ENCODE measurements at regions not wholly inside any gene's neighbourhood (a gene's known extent, or its start where the extent isn't known, plus 50 kb on each side); places are given as distances from the start of the nearest gene placed in this dataset.
A peak's percentile ranks its signal among the peaks of the same experiment; 100 is the strongest.
"Not testable (repeated sequence)": the region's sequence is repeated elsewhere in the genome, so short reads cannot be mapped to it uniquely, and the experiment has no call there.

DNA sequence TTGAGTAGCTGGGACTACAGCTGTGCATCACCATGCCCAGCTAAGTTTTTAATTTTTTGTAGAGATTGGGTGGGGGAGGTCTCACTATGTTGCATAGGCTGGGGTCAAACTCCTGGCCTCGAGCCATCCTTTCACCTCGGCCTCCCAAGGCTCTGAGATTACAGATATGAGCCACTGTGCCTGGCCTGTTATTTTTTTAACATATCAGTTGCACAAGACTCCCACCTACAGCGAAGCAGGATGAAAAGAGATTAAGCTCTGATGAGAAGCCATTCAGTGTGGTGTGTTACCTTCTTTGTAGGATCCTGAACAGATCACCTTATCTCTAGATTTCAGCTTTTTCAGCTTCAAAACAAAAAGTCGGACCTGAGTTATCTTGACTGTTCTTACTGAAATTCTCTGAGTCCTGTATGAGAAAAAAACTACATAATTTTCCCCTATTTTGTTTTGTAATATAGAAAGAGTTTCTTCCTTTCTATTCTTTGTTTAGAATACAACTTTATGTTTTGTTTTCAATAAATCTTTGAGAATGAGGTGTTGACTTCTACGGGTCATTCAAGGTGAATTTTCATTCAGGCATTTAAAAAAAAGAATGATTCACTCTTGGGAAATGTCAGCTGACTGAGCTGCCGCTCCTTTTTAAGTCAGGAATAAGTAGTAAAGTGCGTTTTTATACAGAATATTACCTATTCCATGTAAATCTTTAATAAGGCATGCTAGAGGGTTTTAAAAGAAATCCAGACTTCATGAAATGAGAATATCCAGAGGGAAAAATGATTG is 134.6 kb downstream of the ARSF start:
- TF ChIP-seq, protein P1, sequence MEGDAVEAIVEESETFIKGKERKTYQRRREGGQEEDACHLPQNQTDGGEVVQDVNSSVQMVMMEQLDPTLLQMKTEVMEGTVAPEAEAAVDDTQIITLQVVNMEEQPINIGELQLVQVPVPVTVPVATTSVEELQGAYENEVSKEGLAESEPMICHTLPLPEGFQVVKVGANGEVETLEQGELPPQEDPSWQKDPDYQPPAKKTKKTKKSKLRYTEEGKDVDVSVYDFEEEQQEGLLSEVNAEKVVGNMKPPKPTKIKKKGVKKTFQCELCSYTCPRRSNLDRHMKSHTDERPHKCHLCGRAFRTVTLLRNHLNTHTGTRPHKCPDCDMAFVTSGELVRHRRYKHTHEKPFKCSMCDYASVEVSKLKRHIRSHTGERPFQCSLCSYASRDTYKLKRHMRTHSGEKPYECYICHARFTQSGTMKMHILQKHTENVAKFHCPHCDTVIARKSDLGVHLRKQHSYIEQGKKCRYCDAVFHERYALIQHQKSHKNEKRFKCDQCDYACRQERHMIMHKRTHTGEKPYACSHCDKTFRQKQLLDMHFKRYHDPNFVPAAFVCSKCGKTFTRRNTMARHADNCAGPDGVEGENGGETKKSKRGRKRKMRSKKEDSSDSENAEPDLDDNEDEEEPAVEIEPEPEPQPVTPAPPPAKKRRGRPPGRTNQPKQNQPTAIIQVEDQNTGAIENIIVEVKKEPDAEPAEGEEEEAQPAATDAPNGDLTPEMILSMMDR (IDR thresholded peaks at IDR 0.05; ENCODE audit: low read length, missing control alignments): no peak
- peak; percentile 42 for DNase-seq (ENCODE audit: low read depth)
- H3K4me3 ChIP-seq (replicated peaks; ENCODE audit: low read depth, low read length): no peak overlapping the region

DNA sequence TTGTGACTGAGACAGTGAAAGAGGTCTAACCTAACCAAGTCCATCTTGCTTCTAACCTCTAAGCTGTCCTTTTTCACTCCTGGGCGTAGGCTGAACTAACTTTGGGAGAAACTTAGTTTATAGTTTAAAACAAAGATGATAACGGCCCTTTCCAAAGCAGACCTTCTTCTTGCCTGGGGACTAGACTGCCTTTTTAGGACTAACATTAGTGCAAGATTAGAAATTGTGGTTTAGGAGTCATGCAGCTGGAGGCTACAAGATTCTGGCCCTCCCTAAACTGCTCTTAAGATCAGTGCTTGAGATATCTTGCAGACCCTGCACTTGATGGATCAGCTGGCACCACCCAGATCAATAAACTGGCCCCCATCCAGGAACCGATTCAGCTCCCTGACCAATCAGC is 130.9 kb downstream of the ARSF start:
- DNase-seq (ENCODE audit: low read depth); H3K4me3 ChIP-seq (replicated peaks; ENCODE audit: low read depth, low read length): not testable (repeated sequence)

DNA sequence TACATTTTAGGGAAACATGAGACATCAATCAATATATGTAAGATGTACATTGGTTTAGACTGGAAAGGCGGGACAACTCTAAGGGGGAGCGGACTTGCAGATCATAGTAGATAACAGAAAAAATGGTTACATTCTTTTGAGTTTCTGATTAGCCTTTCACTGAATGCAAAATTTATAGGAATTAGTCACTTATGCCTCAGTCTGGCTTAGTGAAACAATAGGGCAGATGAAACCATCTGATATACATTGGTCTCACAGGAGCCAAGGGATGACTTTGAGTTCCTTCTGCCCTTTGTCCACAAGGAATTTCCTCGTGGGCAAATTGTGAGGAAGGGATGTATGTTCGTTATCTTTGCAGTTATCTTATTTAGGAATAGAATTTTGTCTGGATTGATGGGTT is 128.2 kb downstream of the ARSF start:
- DNase-seq (ENCODE audit: low read depth): no peak
- TF ChIP-seq, protein P1 (IDR thresholded peaks at IDR 0.05; ENCODE audit: low read length, missing control alignments): no peak
- H3K4me3 ChIP-seq (replicated peaks; ENCODE audit: low read depth, low read length): no peak overlapping the region

DNA sequence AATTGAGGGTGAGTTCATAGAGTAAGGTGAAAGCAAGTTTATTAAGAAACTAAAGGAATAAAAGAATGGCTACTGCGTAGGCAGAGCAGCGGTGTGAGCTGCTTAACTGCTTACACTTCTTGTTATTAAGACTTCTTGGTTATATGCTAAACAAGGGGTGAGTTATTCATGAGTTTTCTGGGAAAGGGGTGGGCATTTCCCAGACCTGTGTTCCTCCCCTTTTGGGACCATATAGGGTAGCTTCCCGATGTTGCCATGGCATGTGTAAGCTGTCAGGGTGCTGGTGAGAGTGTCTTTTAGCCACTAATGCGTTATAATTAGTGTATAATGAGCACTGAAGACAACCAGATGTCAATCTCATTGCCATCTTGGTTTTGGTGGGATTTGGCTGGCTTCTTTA is 126.5 kb downstream of the ARSF start:
- no peak overlapping the region for H3K4me3 ChIP-seq (replicated peaks; ENCODE audit: low read depth, low read length)
- TF ChIP-seq, protein P1 (IDR thresholded peaks at IDR 0.05; ENCODE audit: low read length, missing control alignments): no peak
- no peak for DNase-seq (ENCODE audit: low read depth)

DNA sequence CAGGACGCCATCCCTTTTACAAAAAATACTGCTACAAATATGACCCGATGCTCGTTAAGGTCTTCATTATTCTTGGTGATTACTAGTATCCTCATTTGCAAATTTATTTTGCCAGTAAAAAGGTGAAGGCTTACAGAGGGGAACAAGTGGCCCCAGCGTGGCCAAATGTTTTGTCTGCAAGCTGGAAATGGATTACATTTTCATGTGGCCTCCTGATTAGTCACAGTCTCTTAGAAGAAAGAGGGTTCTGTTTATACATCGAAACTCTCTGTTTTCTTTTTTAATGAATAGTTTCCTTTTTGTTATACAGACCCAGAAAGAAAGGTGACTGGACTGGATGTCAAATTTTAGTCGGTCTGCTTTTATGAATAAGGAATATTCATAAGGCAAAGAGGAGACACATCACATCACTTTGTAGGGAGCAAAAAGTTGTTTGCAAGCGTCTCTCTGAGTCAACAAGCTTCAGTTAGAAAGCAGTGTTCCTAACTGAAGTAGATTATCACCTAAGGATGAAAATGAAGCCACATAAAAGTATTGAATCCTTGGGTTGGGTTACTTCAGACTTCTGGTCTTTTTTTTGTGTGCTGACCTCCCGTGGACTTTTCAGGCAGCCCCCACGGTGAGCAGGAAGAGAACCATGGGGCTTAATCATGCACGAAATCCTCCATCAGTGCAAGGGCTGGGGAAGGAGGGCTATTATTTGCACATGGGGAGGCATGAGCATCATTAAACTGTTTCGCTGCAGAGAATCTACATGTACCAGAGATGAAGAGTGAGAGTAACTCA is 125.6 kb downstream of the ARSF start:
- TF ChIP-seq, protein P1 (IDR thresholded peaks at IDR 0.05; ENCODE audit: low read length, missing control alignments): no peak
- DNase-seq (ENCODE audit: low read depth): no peak
- no peak overlapping the region for H3K4me3 ChIP-seq (replicated peaks; ENCODE audit: low read depth, low read length)

DNA sequence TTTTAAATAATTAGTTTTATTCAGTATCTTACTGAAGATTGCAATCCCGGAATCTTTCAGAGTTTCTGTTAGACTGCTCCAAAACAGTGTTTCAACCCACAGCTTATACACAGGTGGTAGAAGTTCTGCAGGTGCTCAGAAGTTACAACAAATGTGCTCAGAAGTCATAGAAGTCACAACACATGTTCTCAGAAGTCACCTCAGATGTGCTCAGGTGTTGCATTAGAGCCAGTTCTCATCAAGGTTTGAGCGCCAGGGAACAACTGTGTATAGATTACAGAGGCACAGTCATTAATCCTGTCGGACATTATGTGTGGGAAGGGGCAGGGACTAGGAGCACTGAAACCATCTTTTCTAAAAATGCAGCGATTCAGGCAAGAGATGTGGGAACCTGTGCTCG is 124.5 kb downstream of the ARSF start:
- TF ChIP-seq, protein P1 (IDR thresholded peaks at IDR 0.05; ENCODE audit: low read length, missing control alignments): no peak
- no peak overlapping the region for H3K4me3 ChIP-seq (replicated peaks; ENCODE audit: low read depth, low read length)
- no peak for DNase-seq (ENCODE audit: low read depth)
